ENCODE measurements at regions not wholly inside any gene's neighbourhood (a gene's known extent, or its start where the extent isn't known, plus 50 kb on each side); places are given as distances from the start of the nearest gene placed in this dataset.

- TF ChIP-seq POLR2A (IDR thresholded peaks at IDR 0.05) (no peak), CTCF (IDR thresholded peaks at IDR 0.05) (no peak)
- Histone ChIP-seq H3K27ac (no peak overlapping the region), H3K36me3 (no peaks in the 10 kb centered on the region), H3K9me3 (no peaks in the 10 kb centered on the region), H3K27me3 (no peaks in the 10 kb centered on the region), H3K4me1 (no peaks in the 10 kb centered on the region), H3K4me3 (no peak overlapping the region)
- no peak for DNase-seq
- 69% methylated on average over 1 of the region's 1 CpG for WGBS (ENCODE audit: insufficient coverage, low coverage, low lambda C conversion rate, missing lambda C conversion rate)
- intact Hi-C loops (cut with DNase I) = no loop called here
- no peak for ATAC-seq
Measured at GRCh38 chr12:91845365-91845764, 300.3 kb downstream of the BTG1 start.

GRCh38 chr12:91841822-91842221 lies 303.8 kb downstream of the BTG1 start:
- no peak overlapping the region for H3K27ac ChIP-seq
- no peaks in the 10 kb centered on the region for H3K36me3 ChIP-seq
- H3K9me3 ChIP-seq = no peaks in the 10 kb centered on the region
- ATAC-seq (no peak), DNase-seq (no peak)
- H3K27me3 ChIP-seq = no peaks in the 10 kb centered on the region
- TF ChIP-seq CTCF (IDR thresholded peaks at IDR 0.05) = no peak
- no peak for TF ChIP-seq POLR2A (IDR thresholded peaks at IDR 0.05)
- H3K4me3 ChIP-seq = no peak overlapping the region
- intact Hi-C loops (cut with DNase I) = no loop called here
- H3K4me1 ChIP-seq = no peaks in the 10 kb centered on the region

GRCh38 chr12:91836696-91837095 lies 308.9 kb downstream of the BTG1 start:
- H3K9me3 ChIP-seq = no peaks in the 10 kb centered on the region

GRCh38 chr12:91836264-91836663 lies 309.4 kb downstream of the BTG1 start:
- intact Hi-C loops (cut with DNase I) = no loop called here

More at GRCh38 chr12:91836696-91837095, 308.9 kb downstream of the BTG1 start:
- ATAC-seq (no peak), DNase-seq (no peak)
- no peaks in the 10 kb centered on the region for H3K36me3 ChIP-seq
- 100% methylated on average over 1 of the region's 1 CpG for WGBS (ENCODE audit: insufficient coverage, low coverage, low lambda C conversion rate, missing lambda C conversion rate)
- no peak for TF ChIP-seq POLR2A (IDR thresholded peaks at IDR 0.05)
- TF ChIP-seq CTCF (IDR thresholded peaks at IDR 0.05) = no peak
- H3K27ac ChIP-seq = no peak overlapping the region
- intact Hi-C loops (cut with DNase I) = no loop called here
- no peak overlapping the region for H3K4me3 ChIP-seq
- H3K27me3 ChIP-seq = no peaks in the 10 kb centered on the region
- H3K4me1 ChIP-seq = peaks cover 0 to 3% (median 0%) of the 10 kb centered on the region in 4 donors

More at GRCh38 chr12:91836264-91836663, 309.4 kb downstream of the BTG1 start:
- no peak for ATAC-seq
- Histone ChIP-seq H3K27me3 (no peaks in the 10 kb centered on the region), H3K36me3 (no peaks in the 10 kb centered on the region), H3K4me3 (no peak overlapping the region), H3K27ac (no peak overlapping the region), H3K9me3 (no peaks in the 10 kb centered on the region), H3K4me1 (peaks cover 0 to 3% (median 0%) of the 10 kb centered on the region in 4 donors)
- whole genome bisulfite sequencing (ENCODE audit: insufficient coverage, low coverage, low lambda C conversion rate, missing lambda C conversion rate) = 50% methylated on average over 1 of the region's 1 CpG
- no peak for DNase-seq
- TF ChIP-seq CTCF (IDR thresholded peaks at IDR 0.05) = no peak
- TF ChIP-seq POLR2A (IDR thresholded peaks at IDR 0.05) = no peak

Measured in right lobe of liver (tissue), 6 donors.